NOMO-1 (cell line): ENCODE measurements at regions not wholly inside any gene's neighbourhood (a gene's known extent, or its start where the extent isn't known, plus 50 kb on each side); places are given as distances from the start of the nearest gene placed in this dataset.

ENCODE experiments used
- DNase-seq, 2 experiments: peaks; one replicate each; lab custom pipeline; 2025; ENCODE audit not compliant: unreplicated experiment in 2 of 2; lab: John Stamatoyannopoulos, UW

DNA sequence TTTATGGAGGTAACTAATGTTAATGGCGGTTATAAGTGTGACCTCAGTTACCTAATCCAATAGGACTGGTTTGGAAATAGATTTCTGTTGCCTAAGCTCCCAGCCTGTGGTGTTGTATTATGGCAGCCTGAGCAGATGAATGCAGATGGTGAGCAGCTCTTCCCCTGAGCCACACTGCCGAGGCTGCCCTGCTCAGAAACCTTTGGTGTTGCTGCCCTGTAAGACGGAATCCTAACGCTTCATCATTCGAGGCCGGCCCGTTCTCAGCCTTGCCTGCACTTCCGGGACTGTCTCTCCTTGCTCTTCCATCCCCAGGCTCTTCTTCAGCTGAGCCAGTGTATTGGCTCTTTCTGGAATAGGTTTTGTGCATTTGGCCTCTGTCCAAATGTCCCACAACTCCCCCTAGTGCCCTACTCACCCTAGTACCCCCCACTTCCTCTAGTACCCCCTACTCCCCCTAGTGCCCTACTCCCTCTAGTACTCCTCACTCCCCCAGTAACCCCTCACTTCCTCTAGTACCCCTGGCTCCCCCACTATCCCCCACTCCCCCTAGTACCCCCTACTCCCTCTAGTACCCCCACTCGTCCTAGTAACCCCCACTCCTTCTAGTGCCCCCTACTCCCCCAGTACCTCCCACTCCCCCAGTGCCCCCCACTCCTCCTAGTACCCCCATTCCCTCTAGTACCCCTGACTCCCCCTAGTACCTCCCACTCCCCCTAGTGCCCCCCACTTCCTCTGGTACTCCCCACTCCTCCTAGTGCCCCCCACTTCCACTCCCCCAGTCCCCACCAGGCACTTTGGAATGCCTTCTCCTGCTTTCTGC, 106.0 kb upstream of the TAF1B start:
- DNase-seq: no peak

GRCh38 chr2:9738062-9738461, 105.2 kb upstream of the TAF1B start:
- DNase-seq: no peak

GRCh38 chr2:9738535-9739496, 104.5 kb upstream of the TAF1B start:
- DNase-seq: peak in 1 of 2 experiments; percentile 19

DNA sequence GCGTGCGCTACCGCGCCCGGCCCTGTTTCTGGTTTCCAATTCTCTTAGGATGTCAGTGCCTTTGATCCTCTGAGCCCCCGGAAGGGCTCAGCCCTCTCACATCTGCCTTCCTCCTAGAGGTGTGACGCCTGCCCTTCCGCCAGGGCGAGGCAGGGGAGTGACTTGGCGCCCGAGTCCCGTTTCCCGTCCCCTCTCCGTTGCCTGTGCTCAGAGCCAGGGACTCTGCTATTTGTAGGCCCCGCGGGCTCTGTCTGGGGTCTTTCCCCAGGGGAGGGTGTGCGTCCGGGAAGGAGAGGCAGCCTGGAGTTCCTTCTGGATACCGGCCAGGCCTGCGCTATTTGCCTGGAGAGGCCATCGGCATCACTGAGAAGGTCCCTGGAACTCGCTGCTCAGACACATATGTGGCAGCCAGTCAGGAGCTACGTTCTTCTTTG, 103.7 kb upstream of the TAF1B start:
- DNase-seq: peak in 1 of 2 experiments; percentile 5

DNA sequence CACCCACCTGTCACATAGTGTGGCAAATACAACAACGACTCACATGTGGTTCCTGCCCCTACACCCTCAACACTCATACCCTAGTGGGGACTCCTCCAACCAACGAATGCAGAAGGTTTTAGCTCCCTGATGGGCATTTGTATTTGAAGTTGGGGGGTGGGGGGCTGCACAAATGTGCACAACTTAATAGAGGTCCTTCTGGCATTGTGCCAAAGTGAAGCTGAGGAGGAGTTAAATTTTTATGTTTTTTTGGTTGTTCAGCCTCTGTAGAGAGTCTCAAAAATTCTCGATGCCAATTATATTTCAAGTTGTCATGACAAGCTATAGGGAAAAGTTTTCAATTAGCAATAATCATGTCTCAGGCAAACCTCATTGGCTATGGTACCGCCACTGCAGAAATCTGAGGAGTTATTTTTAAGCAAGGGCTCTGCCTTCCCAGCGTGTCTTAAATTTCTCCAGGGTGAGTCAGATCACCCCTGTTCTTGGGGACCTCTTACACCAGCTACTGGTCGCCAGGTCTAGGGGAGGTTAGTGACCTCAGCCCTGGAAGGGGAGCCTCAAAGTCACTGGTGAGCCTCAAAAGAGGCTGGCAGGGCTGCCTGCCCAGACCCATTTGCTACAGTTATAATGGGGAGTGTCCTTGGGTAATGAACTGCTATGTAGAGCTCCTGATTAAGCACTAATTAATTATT, 102.7 kb upstream of the TAF1B start:
- DNase-seq: no peak

DNA sequence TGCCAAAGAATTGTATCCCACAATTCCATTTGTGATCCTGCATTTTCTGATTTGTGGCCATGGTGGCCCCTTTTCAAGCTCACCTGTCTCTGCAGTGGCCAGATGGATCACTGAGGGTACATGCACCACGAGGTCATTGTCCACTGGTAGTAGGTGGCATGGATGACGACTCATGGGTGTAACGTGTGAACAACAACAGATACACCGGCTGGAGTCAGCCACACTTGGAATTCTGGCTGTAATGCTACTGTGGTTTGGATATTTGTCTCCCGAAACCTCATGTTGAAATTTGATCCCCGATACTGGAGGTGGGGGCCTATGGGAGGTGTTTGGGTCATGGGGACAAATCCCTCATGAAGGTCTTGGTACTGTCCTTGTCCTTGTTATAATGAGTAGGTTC, 102.2 kb upstream of the TAF1B start:
- no peak for DNase-seq

DNA sequence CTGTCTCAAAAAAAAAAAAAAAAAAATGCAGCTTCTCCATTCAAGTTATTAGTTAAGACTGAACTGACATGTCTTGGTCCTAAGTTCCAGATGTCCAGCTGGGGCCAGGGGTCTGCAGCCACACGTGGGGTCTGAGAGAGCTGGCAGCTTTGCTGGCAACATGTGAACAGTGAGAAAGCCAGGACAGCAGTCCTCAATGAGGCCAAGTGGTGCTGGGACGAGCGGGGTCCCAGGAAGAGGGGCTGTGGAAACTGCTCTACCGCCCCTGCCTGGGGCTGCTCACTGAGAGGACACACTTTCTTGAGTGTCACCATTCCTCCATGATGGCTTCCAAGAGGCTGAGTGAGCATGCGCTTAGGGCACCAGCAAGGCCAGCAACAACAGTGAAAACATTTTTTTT, 100.7 kb upstream of the TAF1B start:
- DNase-seq: no peak

DNA sequence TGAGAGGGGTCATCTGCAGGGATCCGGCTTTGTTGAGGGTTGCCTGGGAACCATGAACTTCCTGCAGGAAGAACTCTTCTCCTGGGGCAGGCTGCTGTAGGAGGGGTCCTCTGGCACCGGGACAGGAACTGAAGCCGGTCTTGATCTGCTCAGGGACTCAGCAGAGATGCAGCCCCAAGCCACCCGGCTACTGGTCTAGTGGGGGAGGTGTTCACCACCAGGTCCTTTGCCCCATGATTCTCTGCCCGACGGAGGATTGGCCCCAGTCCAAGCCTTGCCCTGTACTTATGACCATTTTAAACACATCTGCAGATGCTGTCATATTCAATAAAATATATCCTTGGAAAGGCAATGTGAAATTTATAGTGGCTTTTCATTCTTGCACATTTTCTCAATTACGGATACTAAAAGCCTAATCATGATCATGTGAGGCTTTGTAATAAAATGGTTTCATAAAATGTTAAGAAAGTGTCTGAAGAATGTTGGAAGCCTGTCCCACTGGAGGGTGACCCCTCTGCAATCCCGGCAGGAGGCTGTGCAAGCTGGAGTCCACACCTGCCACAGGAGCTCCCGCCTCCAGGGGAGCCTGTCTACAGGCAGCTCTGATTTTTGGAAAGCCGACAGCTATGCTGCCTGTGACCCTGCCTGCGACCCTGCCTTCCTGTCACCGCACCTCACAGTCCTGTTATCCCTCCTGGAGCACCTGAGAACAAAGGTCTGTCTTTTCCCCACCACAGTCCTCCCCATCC, 98.8 kb upstream of the TAF1B start:
- no peak for DNase-seq

- DNase-seq: no peak
Measured at GRCh38 chr2:9745153-9745899, 97.9 kb upstream of the TAF1B start.

DNA sequence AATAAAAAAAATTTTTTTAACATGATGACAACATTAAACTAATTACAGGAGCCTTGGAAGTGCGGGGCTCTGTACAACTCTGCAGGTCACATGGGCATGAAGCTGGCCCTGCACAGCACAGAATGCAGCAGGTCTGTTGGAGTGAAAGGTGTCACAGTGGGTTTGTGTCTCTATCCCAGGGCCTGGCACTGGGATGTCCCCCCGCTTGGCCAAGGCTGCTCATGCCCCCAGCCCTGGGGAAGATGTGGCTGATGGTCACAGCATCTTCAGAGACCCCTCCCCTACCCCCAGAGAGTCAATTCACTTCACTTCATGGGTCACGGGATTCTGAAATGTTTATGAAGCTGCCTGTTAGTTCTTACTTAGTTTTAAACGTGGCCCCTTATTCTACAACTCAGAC, 95.9 kb upstream of the TAF1B start:
- no peak for DNase-seq

DNA sequence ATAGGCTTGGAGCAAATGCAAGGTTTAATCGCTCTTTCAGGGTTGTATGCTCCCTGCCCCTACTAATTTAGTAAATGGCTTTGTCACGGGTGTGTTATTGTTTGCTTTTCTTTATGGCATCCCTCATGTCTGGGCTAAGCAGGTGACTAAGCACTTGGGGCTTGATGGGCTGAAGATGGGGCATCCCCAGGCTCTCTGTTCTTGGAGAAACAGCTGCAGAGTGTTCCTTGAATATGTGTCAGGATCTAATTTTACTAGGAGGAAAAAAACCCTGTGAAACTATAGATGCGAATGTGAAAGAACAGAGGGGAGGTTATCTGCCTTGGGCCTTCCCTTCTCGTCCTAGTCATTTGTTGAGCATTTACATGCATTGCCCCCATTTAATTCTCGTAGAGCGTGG, 94.7 kb upstream of the TAF1B start:
- DNase-seq: no peak

- no peak for DNase-seq
Measured at GRCh38 chr2:9749546-9750223, 93.6 kb upstream of the TAF1B start.

GRCh38 chr2:9750224-9751215, 92.8 kb upstream of the TAF1B start:
- no peak for DNase-seq

DNA sequence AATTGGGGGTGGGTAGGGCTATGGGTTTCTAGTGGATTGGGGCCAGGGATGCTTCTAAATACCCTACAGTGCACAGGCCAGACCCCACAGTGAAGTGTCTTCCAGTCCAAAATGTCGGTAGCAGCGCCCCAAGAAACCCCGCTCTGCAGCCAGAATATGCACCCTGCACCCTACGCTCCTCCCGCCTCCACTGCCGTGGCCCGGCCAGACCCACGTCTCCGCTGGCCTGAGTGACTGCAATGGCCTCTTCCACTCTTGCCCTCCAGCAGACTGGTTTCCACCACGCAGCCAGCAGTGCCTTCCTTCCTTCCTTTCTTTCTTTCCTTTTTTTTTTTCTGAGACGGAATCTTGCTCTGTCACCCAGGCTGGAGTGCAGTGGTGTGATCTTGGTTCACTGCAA, 91.4 kb upstream of the TAF1B start:
- DNase-seq: no peak

GRCh38 chr2:9752441-9753275, 90.6 kb upstream of the TAF1B start:
- DNase-seq: peak; percentile 40 to 78

GRCh38 chr2:9753276-9753600, 90.0 kb upstream of the TAF1B start:
- peak; percentile 73 to 86 for DNase-seq
